Fibroblast of the aortic adventitia (primary cell): ENCODE measurements at regions not wholly inside any gene's neighbourhood (a gene's known extent, or its start where the extent isn't known, plus 50 kb on each side); places are given as distances from the start of the nearest gene placed in this dataset.

Source experiments
- DNase-seq: peaks from one replicate; pipeline ENCODE4 v3.0.0-alpha.2; 2010; ENCODE audit warnings: low read depth
- H3K4me3 ChIP-seq: 2 replicates; pipeline ENCODE4 v1.5.1; 2011; ENCODE audit warnings: low read depth, mild to moderate bottlenecking, control low read depth, low read length, moderate library complexity
- CTCF ChIP-seq: IDR thresholded peaks from 2 replicates; pipeline ENCODE4 v1.5.1; 2011; ENCODE audit warnings: mild to moderate bottlenecking, low read length, control low read depth, inconsistent platforms; ENCODE audit not compliant: insufficient read depth

DNA sequence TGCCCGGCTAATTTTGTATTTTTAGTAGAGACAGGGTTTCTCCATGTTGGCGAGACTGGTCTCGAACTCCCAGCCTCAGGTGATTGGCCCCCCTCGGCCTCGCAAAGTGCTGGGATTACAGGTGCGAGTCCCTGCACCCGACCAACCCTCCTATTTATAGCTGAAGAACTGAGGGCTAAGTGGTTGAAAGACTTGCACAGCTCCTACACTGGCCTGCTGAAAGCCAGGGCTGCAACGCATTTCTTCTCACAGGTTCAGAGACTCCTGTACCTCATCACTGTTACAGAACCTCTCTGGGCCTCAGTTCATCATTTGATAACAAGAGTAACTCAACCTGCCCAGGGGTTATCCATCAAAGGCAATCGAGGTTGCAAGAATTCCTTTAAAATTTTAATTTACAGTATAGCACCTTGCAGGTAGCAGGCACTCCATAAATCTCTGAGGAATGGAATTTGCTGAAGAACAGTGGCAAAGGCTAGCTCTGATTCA lies 626.5 kb upstream of the TBL1XR1 start:
- H3K4me3 ChIP-seq, result no peak overlapping the region
- TF ChIP-seq CTCF, result no peak
- no peak for DNase-seq

- peak; percentile 91 for DNase-seq
- TF ChIP-seq CTCF, result no peak
- H3K4me3 ChIP-seq, result no peak overlapping the region
These were observed 627.0 kb upstream of the TBL1XR1 start for GRCh38 chr3:177824190-177824786.

DNA sequence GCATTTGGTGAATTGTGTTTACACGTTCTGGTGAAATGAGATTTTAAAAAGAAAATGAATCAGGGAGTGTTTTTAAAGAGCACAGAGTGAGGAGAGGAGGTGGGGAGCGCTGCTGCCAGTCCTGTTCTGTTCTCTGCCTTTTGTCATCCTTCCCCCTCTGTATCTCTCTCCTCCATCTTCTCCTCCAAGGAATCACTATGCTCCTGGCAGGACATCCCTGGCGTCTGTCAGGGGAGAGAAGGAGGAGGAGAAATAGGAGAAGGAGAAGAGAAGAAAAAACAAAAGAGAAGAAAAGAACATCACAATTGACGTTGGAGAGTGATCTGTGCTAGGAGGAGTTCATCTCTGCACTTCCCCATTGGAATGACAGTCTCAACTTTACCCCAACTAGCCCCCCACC lies 627.6 kb upstream of the TBL1XR1 start:
- DNase-seq, result no peak
- no peak for TF ChIP-seq CTCF
- H3K4me3 ChIP-seq, result no peak overlapping the region

GRCh38 chr3:177826253-177826652 lies 629.0 kb upstream of the TBL1XR1 start:
- DNase-seq, result no peak
- no peak overlapping the region for H3K4me3 ChIP-seq
- TF ChIP-seq CTCF, result no peak

GRCh38 chr3:177827511-177828207 lies 630.4 kb upstream of the TBL1XR1 start:
- peak; percentile 91 for DNase-seq
- TF ChIP-seq CTCF, result no peak
- H3K4me3 ChIP-seq, result no peak overlapping the region

DNA sequence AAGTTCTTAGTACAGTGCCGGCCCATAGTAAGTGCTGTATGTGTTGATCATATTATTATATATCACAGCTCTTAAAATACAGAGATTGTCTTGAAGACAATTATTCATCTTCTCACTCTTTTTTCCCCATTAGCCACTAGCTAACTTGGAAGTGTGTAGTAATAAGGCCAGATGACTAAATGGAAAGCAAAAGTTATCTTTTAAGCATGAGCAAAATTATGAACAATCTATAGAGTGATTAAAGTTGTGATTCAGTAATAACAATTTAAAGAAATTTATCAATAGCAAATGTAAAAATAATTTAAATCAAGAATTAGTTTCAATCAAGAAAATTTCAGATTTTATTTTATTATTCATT lies 630.9 kb upstream of the TBL1XR1 start:
- TF ChIP-seq CTCF, result no peak
- no peak for DNase-seq
- no peak overlapping the region for H3K4me3 ChIP-seq
